Heart right ventricle (tissue), 16 donors: ENCODE measurements at regions not wholly inside any gene's neighbourhood (a gene's known extent, or its start where the extent isn't known, plus 50 kb on each side); places are given as distances from the start of the nearest gene placed in this dataset.

ENCODE experiments used
- ATAC-seq, 8 donors: fragments of 200-7000 bp; cut with Tn5 transposase; one replicate each; pipeline ENCODE4 v1.9.1; 2020; ENCODE audit warnings: mild to moderate bottlenecking in 8 of 8, moderate library complexity in 8 of 8, moderate number of reproducible peaks in 1 of 8
- DNase-seq, 2 donors: peaks; one replicate each; pipeline ENCODE4 v3.0.0-alpha.2; 2020
- H3K27ac ChIP-seq, 10 donors: fragments of 200-600 bp; sonication (generic) in 2 of 10; one replicate each; pipeline versions ENCODE4 v1.5.0 to v1.8.0; 2020 to 2022; ENCODE audit warnings: mild to moderate bottlenecking in 3 of 10
- H3K27me3 ChIP-seq, 7 donors: fragments of 200-600 bp; one replicate each; pipeline ENCODE4 v1.8.0; 2021 to 2022; ENCODE audit warnings: mild to moderate bottlenecking in 2 of 7
- H3K36me3 ChIP-seq, 9 donors: fragments of 200-600 bp; sonication (generic) in 1 of 9; one replicate each; pipeline versions ENCODE4 v1.5.0 to v1.8.0; 2020 to 2022; ENCODE audit warnings: mild to moderate bottlenecking in 2 of 9
- H3K4me1 ChIP-seq, 9 donors: fragments of 200-600 bp; sonication (generic) in 1 of 9; one replicate each; pipeline versions ENCODE4 v1.5.0 to v1.8.0; 2020 to 2022; ENCODE audit warnings: mild to moderate bottlenecking in 4 of 9
- H3K4me3 ChIP-seq, 10 donors: fragments of 200-600 bp; sonication (generic) in 2 of 10; one replicate each; pipeline versions ENCODE4 v1.5.0 to v1.8.0; 2020 to 2022; ENCODE audit warnings: mild to moderate bottlenecking in 7 of 10, moderate library complexity in 2 of 10
- H3K9me3 ChIP-seq, 11 donors: fragments of 200-600 bp in 10 of 11; sonication (generic) in 2 of 11; one replicate each; pipeline versions ENCODE4 v1.5.0 to v1.8.0; 2013 to 2022; ENCODE audit warnings: mild to moderate bottlenecking in 2 of 11, control low read depth in 1 of 11, moderate library complexity in 1 of 11
- CTCF ChIP-seq, 9 donors: fragments of 200-600 bp; sonication (generic) in 2 of 9; IDR thresholded peaks; one replicate each; pipeline versions ENCODE4 v1.5.0 to v1.8.0; 2021 to 2022; ENCODE audit warnings: antibody characterized with exemption in 9 of 9, mild to moderate bottlenecking in 5 of 9, moderate library complexity in 1 of 9
- WGBS, 2 donors: extraction: QIAGEN DNeasy Blood & Tissue Kit; methylation state at CpG; one replicate each; pipeline ENCODE4 v1.1.7; 2013; ENCODE audit warnings: inconsistent platforms in 1 of 2; 5-methylcytosine and 5-hydroxymethylcytosine counted together
- intact Hi-C, 10 donors: fragments of 100-400 bp; cut with DNase I; formaldehyde crosslinking; loops; one replicate each; pipeline versions ENCODE4 v1.11.1 to v1.14.2; 2022
- donor health status: Arrhythmogenic right ventricular cardiomyopathy.
- donor health status: ischemic (EF 13 %, LVEDD 7.1; RV severe dilation, severe dysfunction).
- donor health status: healthy with polysubstance abuse.
- donor health status: DM: no; HTN: yes; CAD: no.
- donor health status: DM: no; HTN: no; CAD: no.
- donor health status: ischemic (EF 25% LVEDD 6.9; RV normal size, moderate dysfunction).
- donor health status: ischemic (EF 25% LVEDD 5.7; RV mildly dilated, moderate dysfunction).
- donor health status: healthy.
- donor health status: DM: yes; HTN: yes; CAD: no.
- donor health status: Ischemic cardiomyopathy.
- donor health status: ischemic (EF 35%, LVEDD 5.7; RV mildly dilated, moderate dysfunction).
- donor health status: nonischemic (EF 11% LVEDD 7.7; RV severe dilation, severe dysfunction).
- donor health status: DM: yes; HTN: yes; CAD: no.
- donor health status: PGD.
- donor health status: ischemic (EF 29% LVEDD 5.4; RV normal size, mild dysfunction).
- donor health status: nonischemic (EF 23%, LVEDD 6.1; RV moderate dilation, normal function).

DNA sequence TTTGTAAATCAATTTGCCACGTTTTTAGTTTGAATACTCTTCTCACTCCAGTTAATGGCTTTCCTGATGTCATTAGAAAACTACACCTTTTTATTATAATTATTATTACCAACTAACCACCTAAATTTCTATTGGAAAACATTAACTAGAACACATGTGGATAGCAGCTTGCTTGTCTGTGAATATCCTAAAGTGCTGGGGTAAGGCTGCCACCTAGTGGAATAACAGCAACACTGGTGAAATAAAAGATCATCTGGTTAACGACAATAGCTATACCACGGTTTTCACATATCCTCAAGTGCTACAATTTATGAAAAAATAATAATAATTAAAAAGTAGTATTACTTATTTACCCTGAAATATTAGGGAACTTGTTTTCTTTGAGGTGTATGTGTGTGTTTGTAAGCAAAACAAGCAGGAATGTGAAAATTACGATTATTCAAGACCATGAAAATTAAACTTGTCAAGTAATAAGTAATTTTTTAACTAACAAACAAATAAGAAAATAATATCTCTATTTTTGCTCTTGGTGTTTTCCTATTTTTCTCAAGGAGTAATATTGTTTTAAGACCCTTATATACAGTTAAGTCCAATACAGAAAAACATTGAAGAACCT is 130.1 kb upstream of the TECRL start:
- DNase-seq (peak in 1 of 2 donors; percentile 48), ATAC-seq (peak; percentile 57 to 88 (median 80))
- Histone ChIP-seq H3K4me3 (no peak overlapping the region), H3K27me3 (no peaks in the 10 kb centered on the region), H3K9me3 (no peaks in the 10 kb centered on the region), H3K4me1 (no peaks in the 10 kb centered on the region), H3K27ac (no peak overlapping the region), H3K36me3 (no peaks in the 10 kb centered on the region)
- WGBS, 2 donors = 19 to 23% methylated on average over 4 of the region's 4 CpGs
- intact Hi-C loops = loop anchor here in 7 of 10 donors (2.0 to 10.0 kb wide), 9 partner anchors 125 to 382 kb away; partner anchors contain the start of gene TECRL (in 2 of the 7)
- peak; percentile 53 to 83 (median 77) for TF ChIP-seq CTCF (IDR thresholded peaks at IDR 0.05)

GRCh38 chr4:64538219-64538618 is 129.0 kb upstream of the TECRL start:
- Histone ChIP-seq H3K27me3 (no peaks in the 10 kb centered on the region), H3K36me3 (no peaks in the 10 kb centered on the region), H3K9me3 (no peaks in the 10 kb centered on the region), H3K4me3 (no peak overlapping the region), H3K27ac (no peak overlapping the region), H3K4me1 (no peaks in the 10 kb centered on the region)
- DNase-seq (no peak), ATAC-seq (peak in 4 of 8 donors; percentile 26 to 50 (median 38))
- WGBS, 2 donors = 76 to 85% methylated on average over 8 of the region's 8 CpGs
- TF ChIP-seq CTCF (IDR thresholded peaks at IDR 0.05) = peak in 1 of 9 donors; percentile 6
- intact Hi-C loops = loop anchor here in 7 of 10 donors (2.0 to 10.0 kb wide), 9 partner anchors 123 to 381 kb away; partner anchors contain the start of gene TECRL (in 2 of the 7)

DNA sequence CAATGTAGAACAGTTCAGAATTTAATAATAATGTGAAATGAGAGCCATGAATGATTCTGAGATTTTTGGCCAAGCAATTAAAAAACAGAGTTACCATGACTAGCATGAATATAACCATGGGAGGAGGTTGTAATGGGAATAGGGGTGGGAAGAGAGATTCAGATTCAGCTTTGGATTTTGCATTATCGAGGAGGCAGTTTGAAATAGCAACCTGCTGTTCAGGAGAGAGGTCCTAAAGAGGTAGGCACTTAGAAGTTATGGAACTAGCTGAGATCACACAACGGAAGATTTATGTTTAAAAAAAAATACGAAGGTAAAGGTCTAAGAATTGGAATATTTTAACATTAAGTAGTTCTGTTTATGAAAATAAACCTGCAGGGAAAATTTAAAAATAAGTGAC is 124.4 kb upstream of the TECRL start:
- peak overlapping the region in 2 of 10 donors; percentile 4 to 35 for H3K27ac ChIP-seq
- peaks cover 0 to 5% (median 0%) of the 10 kb centered on the region in 9 donors for H3K4me1 ChIP-seq
- TF ChIP-seq CTCF (IDR thresholded peaks at IDR 0.05) = no peak
- H3K4me3 ChIP-seq = no peak overlapping the region
- DNase-seq (no peak), ATAC-seq (peak in 2 of 8 donors; percentile 35 to 51)
- H3K9me3 ChIP-seq = no peaks in the 10 kb centered on the region
- WGBS, 2 donors = 56 to 61% methylated on average over 3 of the region's 3 CpGs
- no peaks in the 10 kb centered on the region for H3K36me3 ChIP-seq
- intact Hi-C loops = loop anchor here in 6 of 10 donors (5.0 to 10.0 kb wide), 7 partner anchors 116 to 259 kb away; partner anchors contain the start of gene TECRL (in 1 of the 6)
- no peaks in the 10 kb centered on the region for H3K27me3 ChIP-seq

- TF ChIP-seq CTCF (IDR thresholded peaks at IDR 0.05) = no peak
- 61 to 74% methylated on average over 2 of the region's 2 CpGs for WGBS, 2 donors
- Histone ChIP-seq H3K27me3 (no peaks in the 10 kb centered on the region), H3K4me3 (no peak overlapping the region), H3K27ac (peak overlapping the region in 2 of 10 donors; percentile 4 to 35), H3K4me1 (peaks cover 0 to 5% (median 0%) of the 10 kb centered on the region in 9 donors), H3K9me3 (no peaks in the 10 kb centered on the region), H3K36me3 (no peaks in the 10 kb centered on the region)
- ATAC-seq = no peak
- no peak for DNase-seq
- intact Hi-C loops = loop anchor here in 6 of 10 donors (5.0 to 10.0 kb wide), 7 partner anchors 116 to 258 kb away; partner anchors contain the start of gene TECRL (in 1 of the 6)
Observed at GRCh38 chr4:64533159-64533558, 123.9 kb upstream of the TECRL start.
